Upper lobe of left lung (tissue), 4 donors: ENCODE measurements at regions not wholly inside any gene's neighbourhood (a gene's known extent, or its start where the extent isn't known, plus 50 kb on each side); places are given as distances from the start of the nearest gene placed in this dataset.

Source experiments
- EP300 ChIP-seq, 4 donors: sonication (generic); formaldehyde crosslinking; IDR thresholded peaks; one replicate each; pipeline ENCODE4 v1.5.1; 2017; ENCODE audit warnings: antibody characterized with exemption in 4 of 4, control low read depth in 2 of 4
- POLR2A ChIP-seq, 4 donors: fragments of 450-650 bp; IDR thresholded peaks; one replicate each; pipeline ENCODE4 v1.5.1; 2016 to 2017; ENCODE audit warnings: antibody characterized with exemption in 4 of 4, mild to moderate bottlenecking in 2 of 4
- POLR2AphosphoS5 ChIP-seq, 2 donors: sonication (generic); formaldehyde crosslinking; IDR thresholded peaks; one replicate each; pipeline ENCODE4 v1.5.1; 2017; ENCODE audit warnings: antibody characterized with exemption in 2 of 2
- TF ChIP-seq, protein P1 (sequence below), 6 experiments: fragments of 450-650 bp in 4 of 6; fragments of 200-600 bp in 2 of 6; sonication (generic) in 2 of 6; IDR thresholded peaks; one replicate each; pipeline ENCODE4 v1.5.1; 2016 to 2019; ENCODE audit warnings: antibody characterized with exemption in 6 of 6

DNA sequence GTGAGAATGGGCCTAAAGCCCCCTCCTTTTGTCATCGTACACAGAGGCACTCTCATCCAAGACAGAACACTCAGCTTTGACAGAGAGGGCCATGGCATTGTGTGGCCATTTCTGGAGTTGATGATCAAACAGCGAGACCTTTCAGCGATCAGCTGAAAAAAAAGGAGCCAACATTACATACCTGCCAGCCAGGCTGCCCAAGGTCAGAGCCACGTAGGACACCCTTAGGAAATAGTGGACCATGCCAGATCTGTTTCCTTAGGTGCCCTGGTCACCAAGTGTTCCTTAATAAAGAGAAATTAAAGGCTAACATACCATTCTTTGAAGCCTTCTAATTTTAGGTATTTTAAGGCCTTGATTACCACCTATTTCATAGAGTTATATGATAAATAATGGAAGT is 105.5 kb upstream of the PRLR start:
- TF ChIP-seq, protein P1, sequence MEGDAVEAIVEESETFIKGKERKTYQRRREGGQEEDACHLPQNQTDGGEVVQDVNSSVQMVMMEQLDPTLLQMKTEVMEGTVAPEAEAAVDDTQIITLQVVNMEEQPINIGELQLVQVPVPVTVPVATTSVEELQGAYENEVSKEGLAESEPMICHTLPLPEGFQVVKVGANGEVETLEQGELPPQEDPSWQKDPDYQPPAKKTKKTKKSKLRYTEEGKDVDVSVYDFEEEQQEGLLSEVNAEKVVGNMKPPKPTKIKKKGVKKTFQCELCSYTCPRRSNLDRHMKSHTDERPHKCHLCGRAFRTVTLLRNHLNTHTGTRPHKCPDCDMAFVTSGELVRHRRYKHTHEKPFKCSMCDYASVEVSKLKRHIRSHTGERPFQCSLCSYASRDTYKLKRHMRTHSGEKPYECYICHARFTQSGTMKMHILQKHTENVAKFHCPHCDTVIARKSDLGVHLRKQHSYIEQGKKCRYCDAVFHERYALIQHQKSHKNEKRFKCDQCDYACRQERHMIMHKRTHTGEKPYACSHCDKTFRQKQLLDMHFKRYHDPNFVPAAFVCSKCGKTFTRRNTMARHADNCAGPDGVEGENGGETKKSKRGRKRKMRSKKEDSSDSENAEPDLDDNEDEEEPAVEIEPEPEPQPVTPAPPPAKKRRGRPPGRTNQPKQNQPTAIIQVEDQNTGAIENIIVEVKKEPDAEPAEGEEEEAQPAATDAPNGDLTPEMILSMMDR (IDR thresholded peaks at IDR 0.05), result no peak
- TF ChIP-seq EP300 (IDR thresholded peaks at IDR 0.05) (no peak), POLR2A (IDR thresholded peaks at IDR 0.05) (no peak), POLR2AphosphoS5 (IDR thresholded peaks at IDR 0.05) (no peak)
